ENCODE measurements at regions not wholly inside any gene's neighbourhood (a gene's known extent, or its start where the extent isn't known, plus 50 kb on each side); places are given as distances from the start of the nearest gene placed in this dataset.

DNA sequence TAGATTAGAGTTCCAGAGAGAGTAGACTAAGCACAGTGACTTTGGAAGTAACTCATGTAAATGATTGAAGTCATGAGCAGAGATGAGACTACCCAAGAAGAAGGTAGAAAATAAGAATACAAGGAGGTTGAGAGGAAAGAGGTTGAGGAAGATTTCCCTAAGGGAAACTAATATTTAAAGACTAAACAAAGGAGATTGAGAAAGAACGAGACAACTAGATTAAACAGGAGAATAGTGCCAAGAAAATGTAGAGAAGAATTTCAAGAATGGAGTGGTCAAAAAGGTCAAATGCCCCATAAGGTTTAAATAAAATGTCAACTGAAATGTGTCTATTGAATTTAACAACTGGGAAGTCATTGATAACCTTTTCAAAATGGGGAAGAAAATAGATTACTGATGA is 59.0 kb downstream of the RPS29 start:
- DNase-seq (ENCODE audit: low read depth) = no peak

DNA sequence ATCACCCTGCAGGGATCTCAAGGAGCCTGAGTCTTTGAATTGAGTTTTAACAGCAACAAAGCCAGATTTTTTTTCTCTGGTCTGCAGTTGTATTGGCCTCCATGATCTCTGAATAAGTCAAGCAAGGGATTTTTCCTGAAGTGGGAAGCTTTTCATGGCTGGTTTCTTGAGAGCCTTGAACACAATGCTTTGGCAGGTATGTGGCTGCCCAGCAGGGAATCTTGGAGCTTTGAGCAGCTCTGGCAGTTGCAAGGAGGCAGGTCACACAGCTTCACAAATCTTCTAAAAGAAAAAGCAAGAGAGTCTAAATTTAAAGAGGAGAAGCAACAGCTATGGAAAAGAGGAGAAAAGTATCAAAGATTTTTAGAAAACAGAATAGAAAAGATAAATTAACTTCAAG is 60.1 kb downstream of the RPS29 start:
- DNase-seq (ENCODE audit: low read depth) = no peak

DNA sequence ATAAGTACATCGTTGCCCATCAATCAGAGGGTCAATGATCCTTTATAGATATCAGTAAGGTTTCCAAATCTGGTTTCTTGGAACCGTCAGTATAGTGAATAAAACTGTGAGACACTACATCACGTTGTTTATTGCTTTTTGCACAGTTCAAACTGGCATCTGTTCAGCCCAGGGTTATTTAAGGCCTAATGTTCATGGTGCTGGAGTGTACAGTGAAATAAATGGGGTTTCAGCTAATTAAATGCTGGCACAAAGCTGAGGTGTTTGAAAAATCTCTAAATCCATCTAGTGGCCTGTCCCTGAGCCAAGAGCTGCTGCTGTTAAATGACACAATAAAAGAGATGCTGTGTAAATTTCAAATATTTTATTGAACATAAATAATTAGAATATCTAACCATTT is 69.9 kb downstream of the RPS29 start:
- DNase-seq (ENCODE audit: low read depth) = no peak

DNA sequence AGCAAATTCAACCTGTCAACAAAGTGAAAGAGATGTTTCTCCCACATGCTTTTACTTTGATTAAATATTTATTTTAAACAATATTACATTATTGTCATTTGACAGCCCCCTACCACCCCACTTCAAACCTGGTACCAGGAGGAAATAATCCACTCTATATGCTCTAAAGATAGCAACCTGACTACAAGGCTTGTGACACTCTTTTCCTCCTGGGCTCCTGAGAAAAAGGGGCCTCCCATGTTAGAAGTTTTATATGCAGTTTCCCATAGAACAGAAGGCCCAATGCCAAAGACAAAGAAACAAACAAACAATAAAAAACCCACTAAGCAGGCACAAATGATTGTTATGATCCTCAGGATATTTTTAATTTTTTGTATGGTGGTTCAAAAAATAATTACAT is 73.6 kb downstream of the RPS29 start:
- no peak for DNase-seq (ENCODE audit: low read depth)

DNA sequence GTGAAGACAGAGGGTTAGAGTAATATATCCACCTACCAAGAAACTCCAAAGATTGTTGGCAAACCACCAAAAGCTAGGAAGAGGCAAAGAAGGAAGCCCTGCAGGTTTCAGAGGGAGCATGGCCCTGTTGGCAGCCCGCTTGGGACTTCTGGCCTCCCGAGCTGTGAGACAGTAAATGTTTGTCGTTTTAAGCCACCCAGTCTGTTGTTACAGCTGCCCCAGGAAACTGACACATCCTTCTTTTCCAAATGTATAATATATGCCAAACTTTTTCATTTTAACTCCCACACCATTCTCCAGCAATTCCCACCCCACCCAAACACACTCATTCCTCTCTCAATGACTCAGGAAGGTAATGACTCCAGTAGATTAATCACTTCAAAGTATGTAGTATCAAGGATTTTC is 74.0 kb downstream of the RPS29 start:
- no peak for DNase-seq (ENCODE audit: low read depth)

DNA sequence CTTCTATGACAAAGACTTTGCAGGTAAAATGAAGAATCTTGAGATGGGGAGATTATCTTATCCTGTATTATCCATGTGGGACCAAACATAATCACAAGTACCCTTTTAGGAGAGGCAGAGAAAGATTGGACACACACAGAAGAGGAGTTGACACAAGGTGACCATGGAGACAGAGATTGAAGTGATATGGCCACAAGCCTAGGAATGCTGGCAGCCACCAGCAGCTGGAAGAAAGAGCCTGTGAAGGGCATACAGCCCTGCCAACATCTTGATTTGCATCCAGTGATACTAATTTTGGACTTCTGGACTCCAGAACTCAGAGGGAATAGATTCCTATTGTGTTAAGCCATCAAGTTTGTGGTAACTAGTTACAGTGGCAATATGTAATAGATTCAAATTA is 78.1 kb downstream of the RPS29 start:
- no peak for DNase-seq (ENCODE audit: low read depth)

DNA sequence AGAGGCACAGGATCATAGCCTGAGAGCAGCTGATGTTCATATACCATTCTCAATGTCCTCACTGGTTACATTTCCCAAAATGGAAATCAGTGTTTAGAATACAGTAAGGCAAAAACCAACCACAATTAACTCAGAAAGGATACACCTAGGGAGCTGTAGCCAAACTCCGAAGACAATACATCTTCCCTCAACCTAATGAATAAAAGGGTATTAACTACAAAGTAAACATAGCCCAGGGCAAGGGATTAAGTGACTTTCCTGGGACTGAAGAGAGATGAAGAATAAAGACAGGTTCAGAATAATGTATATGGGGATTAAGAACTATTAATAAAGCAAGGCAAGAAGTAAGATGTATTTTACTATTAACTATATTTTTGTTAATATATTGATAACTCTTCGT is 79.5 kb downstream of the RPS29 start:
- no peak for DNase-seq (ENCODE audit: low read depth)

DNA sequence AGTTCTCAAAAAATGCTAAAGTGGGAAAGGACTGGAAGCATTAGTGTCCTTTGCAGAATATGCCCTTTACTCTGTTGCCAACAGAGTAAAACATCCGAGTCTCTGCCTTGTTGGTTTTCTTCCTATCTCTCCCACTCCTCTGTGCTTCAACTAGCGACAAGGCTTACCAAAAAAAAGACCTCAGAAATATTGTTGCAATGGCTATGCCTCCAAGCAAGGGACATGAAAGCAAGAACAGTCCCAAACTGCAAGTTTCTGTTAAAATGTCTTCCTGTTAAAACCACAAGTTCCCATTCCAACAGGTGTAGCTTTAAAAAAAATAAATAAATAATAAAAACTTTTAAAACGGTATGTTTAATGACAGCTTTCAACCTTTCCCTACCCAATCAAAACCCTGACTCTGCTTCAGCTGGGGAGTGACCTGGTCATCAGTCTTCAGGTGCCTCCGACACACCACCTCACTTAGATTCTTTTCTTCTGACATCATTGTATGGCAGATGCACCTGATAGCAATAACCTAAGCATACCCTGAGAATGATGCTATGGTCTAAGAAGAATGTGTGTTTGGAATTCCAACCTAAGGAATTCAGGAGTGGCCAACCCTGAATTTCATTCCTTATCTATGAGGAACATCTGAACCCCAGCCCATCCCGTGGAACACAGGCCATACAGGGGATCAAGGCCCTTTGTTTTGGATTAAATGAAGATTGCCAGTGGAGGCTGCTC is 81.0 kb downstream of the RPS29 start:
- no peak for DNase-seq (ENCODE audit: low read depth)

DNA sequence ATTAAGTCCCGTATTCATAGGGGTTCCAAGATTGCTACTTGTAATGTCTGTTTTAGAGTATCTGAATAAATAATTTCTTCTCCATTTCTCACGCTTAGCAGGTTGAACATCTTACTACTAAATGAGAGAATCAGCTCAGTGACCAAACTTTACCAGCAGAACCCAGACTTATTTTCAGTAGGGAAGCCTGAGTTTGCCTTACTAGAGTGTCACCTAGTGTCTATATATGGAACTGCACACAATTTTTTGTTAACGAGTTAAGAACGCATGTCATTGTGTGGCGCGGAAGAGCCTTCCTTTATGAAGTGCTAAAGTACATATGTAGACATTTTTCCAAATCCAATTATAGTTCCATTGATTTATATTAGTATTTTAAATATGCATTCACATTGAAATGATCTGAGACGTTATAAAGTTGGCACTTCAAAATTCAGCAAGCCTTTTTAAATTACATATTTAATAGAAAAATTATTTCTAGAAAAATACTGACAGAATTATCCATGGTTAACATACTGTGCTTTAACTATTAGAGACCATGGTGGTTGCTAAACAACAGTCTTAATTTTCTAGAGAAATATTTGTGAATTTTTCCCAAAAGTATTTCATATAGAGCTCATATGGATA is 88.3 kb downstream of the RPS29 start:
- DNase-seq (ENCODE audit: low read depth) = no peak

DNA sequence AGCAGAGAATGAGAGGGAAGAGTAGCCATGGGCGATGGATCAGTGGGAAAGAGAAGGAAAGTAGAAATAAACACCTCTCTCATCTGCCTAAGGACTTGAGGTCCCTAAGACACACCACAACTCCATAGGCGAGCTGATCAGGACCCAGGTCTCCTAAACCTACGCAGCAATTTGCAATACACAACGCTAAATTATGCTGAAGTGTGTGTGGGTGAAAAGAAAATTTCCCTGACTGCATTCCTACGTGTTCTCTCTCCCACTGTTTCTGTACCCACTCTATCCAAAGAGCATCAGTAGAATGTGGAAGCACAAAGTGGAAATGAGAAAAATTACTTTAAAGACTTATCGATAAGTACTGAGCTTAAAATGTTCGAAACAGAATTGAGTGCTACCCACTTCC is 88.9 kb downstream of the RPS29 start:
- no peak for DNase-seq (ENCODE audit: low read depth)

DNA sequence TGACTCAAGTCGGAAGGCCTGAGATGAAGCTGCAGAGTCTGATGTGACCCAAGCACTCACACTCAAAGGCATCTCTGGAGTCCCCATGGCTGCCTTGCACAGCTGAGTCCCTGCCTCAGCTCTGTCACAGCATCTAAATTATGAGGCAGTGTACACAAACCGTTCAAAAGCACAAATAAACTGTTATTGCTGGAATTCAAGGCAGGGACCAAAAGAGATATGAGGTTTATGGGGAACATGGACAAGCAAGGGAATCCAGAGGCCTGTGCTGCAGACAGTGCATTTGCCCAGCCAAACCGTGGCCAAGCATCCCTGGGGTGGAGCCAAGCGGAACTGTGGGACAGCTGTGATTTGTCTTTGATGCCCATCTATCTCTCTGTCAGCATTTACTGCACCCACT is 91.3 kb downstream of the RPS29 start:
- no peak for DNase-seq (ENCODE audit: low read depth)

DNA sequence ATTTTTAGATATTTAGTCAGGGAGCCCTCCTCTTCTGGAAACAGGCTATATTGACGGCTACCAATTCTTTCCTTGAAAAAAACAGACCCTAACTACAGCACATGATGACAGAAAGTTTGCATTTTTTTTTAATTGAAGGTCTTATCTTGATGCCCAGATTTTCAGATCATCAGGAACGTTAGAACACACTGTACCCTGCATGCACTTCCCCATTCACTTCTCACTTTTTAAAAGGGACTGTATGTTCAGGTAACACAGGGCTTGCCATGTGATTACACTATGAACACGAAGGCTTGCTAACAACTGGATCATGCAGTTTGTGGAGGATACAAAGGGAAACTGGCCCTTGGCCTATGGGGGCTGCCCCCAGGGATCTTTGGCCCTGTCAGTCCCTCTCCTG is 92.6 kb downstream of the RPS29 start:
- no peak for DNase-seq (ENCODE audit: low read depth)

DNA sequence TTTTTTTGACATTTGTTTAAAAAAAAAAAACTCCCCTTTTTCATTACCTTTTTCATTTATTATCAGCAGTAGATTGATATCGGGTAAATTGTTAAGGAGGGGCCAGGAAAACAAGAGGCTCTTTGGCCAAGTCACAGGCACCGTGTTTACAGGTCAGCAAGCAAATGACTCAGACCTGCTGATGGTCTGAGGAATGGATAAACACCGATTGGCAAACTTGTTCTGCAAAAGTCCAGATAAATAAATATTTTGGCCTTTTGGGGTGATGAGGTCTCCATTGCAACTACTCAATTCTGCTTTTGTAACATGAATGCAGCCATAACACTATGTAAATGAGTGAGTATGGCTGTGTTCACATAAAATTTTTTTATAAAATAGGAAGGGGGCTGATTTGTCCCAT is 94.0 kb downstream of the RPS29 start:
- no peak for DNase-seq (ENCODE audit: low read depth)

DNA sequence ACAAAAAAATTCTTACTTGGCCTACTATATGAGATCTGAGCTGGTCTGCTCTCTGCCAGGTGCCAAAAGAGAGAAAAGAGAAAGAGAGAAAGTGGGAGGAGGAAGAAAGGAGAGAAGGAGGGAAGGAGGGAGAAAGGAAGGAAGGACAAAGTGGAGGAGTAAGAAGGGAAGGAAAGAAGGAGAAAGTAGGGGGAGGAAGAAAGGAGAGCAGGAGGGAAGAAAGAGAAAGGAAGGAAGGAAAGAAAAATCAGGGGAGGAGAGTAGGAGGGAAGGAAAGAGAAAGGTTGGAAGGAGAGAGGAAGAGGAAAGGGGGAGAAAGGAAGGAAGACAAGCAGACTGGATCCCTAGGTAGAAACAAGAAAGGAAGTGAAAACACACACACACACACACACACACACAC is 96.8 kb downstream of the RPS29 start:
- no peak for DNase-seq (ENCODE audit: low read depth)

DNA sequence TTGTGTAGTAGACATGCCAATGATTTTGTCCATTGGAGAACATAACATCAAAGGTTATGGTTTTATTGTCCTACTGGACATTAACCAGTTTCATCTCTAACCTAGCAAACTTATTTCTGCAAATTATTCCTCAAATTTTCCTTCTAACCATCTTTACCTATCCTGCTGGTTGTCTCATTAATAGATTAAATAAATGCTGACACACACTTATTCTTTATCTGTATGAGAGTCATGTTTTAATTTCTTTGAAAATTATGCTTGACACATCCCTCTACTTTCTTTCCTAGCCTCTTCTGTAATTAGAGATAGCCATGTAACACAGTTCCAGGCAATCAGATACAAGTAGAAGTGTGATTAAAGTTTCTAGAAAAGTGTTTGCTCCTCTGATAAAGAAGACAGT is 98.9 kb downstream of the RPS29 start:
- no peak for DNase-seq (ENCODE audit: low read depth)

DNA sequence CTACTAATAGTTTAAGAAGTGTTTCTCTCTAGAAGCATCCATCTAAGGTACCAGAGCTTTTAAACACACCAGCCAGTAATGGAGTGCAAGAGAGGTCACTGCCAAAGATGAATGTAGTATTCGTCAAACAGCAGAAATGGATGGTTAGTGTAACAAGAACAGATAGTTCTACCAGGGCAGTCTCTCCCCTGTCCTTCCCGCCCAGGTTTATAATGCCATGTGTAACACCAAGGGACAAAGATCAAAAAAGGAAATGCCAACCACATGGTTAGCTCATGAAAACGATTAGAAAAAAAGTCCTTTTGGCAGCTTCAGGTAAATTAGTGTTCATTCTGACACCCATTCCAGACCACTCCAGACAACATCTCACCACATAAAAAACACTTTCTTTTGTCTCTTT is 100.9 kb downstream of the RPS29 start:
- no peak for DNase-seq (ENCODE audit: low read depth)

DNA sequence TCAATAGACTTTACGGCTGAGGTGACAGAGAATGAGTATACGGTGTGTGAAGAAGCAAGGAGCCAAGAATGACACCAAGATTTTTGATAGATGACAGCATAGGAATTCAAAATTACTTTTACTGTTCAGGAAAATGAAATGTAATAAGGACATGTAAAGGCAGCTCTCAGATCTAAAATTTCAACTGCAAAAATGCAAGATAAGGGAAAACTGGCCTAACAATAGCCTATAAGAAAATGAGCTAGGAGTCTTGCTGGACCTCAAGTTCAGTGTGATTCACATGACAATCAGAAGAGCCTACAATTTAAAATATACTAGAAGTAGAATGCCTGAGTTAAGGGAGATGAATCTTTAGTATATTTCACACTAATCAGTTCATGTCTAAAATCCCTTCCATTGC is 102.0 kb downstream of the RPS29 start:
- no peak for DNase-seq (ENCODE audit: low read depth)

DNA sequence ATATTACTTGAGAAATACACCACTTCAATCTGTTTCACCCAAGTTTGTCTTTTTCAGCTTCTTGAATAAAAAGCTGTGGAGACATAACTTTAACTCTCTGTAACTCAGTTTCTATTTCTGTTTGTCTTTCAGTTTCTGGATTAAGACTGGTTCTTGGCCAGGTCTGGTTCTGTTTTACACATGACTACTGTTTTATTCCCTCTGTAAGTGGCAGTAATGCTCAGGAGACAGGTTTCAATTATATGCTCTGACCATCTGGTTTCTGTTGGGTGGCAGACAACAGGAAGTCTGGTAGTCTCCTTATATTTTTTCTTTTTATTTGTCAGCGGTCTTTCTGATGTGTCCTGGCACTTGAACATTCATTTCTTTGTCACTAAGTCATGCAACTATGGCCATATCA is 102.9 kb downstream of the RPS29 start:
- DNase-seq (ENCODE audit: low read depth) = no peak

DNA sequence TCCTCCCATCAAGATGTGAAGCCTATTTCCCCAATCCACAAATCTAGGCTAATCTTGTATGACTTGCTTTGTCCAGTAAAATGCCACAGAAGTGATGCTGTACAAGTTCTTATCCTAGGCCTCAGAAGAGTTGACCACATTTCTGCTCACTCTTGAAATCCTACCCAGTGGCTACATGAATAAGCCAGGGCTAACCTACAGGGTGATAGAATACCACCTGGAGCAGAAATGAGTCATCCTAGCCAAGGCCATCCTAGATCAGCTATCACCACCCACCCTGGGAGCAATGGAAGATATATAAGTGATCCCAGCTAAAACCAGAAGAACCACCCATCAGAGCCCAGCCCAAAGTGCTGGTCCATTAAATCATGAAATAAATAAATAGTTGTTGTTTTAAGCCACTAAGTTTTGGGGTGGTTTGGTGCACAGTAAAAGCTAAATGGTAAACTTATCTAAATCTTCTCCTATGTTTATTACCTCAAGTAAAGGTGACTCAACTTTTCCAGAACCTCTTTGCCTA is 105.1 kb downstream of the RPS29 start:
- no peak for DNase-seq (ENCODE audit: low read depth)

DNA sequence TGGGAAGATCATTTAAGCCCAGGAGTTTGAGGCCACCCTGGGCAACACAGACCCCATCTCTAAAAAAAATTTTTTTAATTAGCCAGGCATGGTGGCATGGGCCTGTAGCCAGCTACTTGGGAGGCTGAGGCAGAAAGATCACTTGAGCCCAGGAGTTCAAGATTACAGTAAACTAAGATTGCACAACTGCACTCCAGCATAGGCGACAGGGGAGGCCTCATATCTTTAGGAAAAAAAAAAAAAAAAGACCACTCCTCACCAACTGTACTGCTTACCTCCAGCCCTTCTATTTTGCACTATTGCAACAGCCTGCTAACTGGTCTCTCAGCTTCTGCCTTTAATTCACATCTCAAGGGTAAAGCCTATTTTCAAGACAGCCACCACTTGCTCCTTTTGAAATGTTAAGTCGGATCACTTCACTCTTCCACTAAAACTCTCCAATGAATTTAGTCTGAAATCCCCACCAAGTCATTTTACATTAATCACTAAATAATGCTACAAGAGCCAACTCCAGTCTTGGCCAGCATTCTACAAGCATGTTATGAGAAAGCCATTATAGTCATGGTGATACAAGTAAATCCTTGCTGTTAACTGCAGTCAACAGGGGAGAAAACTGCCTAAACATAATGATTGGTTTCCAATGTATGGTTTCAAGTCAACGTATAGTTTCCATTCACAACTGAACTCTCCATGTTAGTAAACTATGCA is 106.0 kb downstream of the RPS29 start:
- DNase-seq (ENCODE audit: low read depth) = no peak

DNA sequence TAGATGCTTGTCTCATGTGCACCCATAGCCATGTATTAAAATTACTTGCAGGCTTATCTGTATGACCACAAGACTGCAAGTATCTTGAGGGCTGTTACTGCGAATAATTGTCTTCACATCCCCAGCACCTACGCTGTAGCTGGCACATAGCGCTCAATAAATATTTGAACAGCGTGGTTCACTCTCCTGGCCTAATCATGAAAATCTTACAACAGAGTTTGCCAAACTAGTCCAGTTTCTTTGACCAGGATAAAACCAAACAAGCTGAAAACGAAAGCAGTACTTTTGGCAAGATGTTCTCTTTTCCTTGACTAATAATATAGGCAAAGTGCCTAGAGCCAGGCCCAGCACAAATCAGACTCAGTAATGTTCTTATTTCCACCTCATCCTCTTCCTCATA is 106.7 kb downstream of the RPS29 start:
- no peak for DNase-seq (ENCODE audit: low read depth)

DNA sequence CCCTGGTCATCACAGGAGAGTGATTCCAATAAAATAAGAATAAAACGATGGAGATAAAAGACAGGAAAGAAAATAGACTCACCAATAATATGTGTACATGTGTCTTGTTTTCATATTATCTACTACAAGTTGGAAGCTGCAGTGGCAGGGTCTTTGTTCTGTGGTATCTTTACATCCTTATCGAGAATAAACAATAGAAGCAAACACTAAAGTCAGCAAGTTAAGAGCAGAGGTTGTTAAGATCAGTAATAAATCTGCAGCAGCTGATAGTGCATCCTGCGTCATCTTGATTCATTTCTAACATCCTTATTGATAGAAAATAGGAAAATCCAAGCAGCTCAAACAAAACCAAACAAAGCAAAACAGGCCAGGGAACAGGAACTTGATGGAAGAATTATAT is 107.4 kb downstream of the RPS29 start:
- no peak for DNase-seq (ENCODE audit: low read depth)

DNA sequence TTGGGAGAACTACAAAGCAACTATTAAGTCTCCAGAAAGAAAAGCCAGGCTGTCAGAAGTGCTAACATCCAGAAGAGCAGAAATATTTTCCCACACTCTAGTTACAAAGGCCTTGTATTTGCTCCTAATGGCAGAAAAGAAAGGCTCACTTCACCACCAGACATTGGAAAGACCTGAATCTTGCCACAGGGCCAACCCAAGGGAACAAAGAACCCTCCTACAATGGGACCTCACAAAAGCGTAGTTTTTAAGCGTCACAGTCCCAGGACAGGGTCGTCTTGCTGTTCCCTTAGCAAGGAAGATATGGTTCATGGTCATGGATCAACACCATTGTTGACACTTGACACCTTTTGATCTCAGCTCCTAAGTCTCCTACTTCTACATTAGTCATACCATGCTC is 119.1 kb downstream of the RPS29 start:
- no peak for DNase-seq (ENCODE audit: low read depth)

All from T-helper 22 cell (primary cell).